GM10248 (cell line): ENCODE measurements at regions not wholly inside any gene's neighbourhood (a gene's known extent, or its start where the extent isn't known, plus 50 kb on each side); places are given as distances from the start of the nearest gene placed in this dataset.

Experiments
- CTCF ChIA-PET: fragments of 300-600 bp; sonication (Branson Sonifier 250); formaldehyde crosslinking; extraction: SDS; loops from one replicate; lab custom pipeline; 2021; ENCODE audit warnings: antibody characterized with exemption; lab: Yijun Ruan, JAX
- POLR2A ChIA-PET: fragments of 350-650 bp; sonication (Branson Sonifier 250); formaldehyde crosslinking; extraction: SDS; loops from one replicate; lab custom pipeline; 2020; ENCODE audit warnings: antibody characterized with exemption; lab: Yijun Ruan, JAX
- DNase-seq: peaks from one replicate; pipeline ENCODE4 v3.0.0; 2012; ENCODE audit errors: extremely low spot score
- CTCF ChIP-seq: IDR thresholded peaks from 2 replicates; pipeline ENCODE4 v1.5.1; 2012; ENCODE audit warnings: mild to moderate bottlenecking, low read depth; ENCODE audit errors: extremely low read depth, missing control alignments, control extremely low read depth

- ChIA-PET POLR2A (no interaction called here), CTCF (interaction anchor here (6.0 kb wide), 1 partner anchor 8 kb away, joined by 28 read pairs; no protein-coding TSS in a partner anchor)
- no peak for TF ChIP-seq CTCF
- DNase-seq = no peak
Measured at GRCh38 chr21:14600569-14601297, 54.6 kb upstream of the SAMSN1 start.

- TF ChIP-seq CTCF = no peak
- CTCF ChIA-PET = interaction anchor here (1.9 kb wide), 2 partner anchors 30 to 43 kb away, joined by 4 to 5 read pairs; no protein-coding TSS in a partner anchor
- POLR2A ChIA-PET = no interaction called here
- DNase-seq = no peak
Measured at GRCh38 chr21:14598065-14598464, 52.0 kb upstream of the SAMSN1 start.
